Retinal pigment epithelial cell (primary cell): ENCODE measurements at regions not wholly inside any gene's neighbourhood (a gene's known extent, or its start where the extent isn't known, plus 50 kb on each side); places are given as distances from the start of the nearest gene placed in this dataset.

ENCODE experiments used
- DNase-seq: peaks from one replicate; pipeline ENCODE4 v3.0.0-alpha.2; 2010; ENCODE audit warnings: low read depth
- H3K4me3 ChIP-seq: 2 replicates; pipeline ENCODE4 v1.5.1; 2011; ENCODE audit warnings: mild to moderate bottlenecking, low read length, control low read depth, moderate library complexity
- TF ChIP-seq, protein P1 (sequence below): conservative IDR thresholded peaks from 2 replicates; pipeline ENCODE4 v1.5.1; 2011; ENCODE audit warnings: low read depth, low read length, control low read depth, inconsistent platforms

DNA sequence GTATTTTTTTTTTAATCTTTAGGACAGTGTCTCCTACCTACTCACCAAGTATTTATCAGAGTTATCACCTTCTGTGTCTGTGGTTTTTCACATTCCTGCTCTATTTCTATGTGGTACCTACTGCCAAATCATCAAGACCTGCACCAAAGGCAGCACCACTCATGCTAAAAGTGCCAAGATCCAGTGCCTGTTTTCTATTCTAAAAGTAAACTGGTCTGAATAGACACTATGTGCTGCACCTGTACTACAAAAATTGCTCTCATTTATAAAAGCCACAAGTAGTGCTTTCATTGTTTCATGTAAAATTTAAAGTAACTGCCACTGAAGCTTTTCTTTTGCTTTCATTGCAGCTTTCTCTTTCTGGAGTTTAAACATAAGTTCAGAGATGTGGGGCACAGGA lies 103.9 kb upstream of the GULP1 start:
- no peak for DNase-seq
- H3K4me3 ChIP-seq, result no peak overlapping the region
- TF ChIP-seq, protein P1, sequence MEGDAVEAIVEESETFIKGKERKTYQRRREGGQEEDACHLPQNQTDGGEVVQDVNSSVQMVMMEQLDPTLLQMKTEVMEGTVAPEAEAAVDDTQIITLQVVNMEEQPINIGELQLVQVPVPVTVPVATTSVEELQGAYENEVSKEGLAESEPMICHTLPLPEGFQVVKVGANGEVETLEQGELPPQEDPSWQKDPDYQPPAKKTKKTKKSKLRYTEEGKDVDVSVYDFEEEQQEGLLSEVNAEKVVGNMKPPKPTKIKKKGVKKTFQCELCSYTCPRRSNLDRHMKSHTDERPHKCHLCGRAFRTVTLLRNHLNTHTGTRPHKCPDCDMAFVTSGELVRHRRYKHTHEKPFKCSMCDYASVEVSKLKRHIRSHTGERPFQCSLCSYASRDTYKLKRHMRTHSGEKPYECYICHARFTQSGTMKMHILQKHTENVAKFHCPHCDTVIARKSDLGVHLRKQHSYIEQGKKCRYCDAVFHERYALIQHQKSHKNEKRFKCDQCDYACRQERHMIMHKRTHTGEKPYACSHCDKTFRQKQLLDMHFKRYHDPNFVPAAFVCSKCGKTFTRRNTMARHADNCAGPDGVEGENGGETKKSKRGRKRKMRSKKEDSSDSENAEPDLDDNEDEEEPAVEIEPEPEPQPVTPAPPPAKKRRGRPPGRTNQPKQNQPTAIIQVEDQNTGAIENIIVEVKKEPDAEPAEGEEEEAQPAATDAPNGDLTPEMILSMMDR, result no peak

DNA sequence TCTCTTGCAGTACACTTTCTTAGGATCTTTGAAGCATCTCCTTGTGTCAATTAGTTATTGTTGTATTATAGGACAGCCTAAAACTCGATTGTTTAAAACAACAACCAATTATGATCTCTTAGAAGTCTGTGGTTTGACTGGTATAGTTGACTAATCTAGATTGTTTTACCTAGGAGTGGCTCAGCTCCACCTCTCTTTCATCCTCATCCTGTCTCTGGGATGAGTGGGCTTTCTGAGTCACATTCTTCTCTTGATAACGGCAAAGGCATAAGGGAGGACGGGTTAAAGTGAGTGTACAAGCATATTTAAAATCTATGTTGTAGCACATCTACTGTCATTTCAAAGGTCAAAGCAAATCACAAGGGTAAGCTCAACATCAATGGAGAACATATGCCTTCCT lies 102.3 kb upstream of the GULP1 start:
- TF ChIP-seq, protein P1, result no peak
- H3K4me3 ChIP-seq, result no peak overlapping the region
- no peak for DNase-seq

- no peak for DNase-seq
- TF ChIP-seq, protein P1, result no peak
- H3K4me3 ChIP-seq, result no peak overlapping the region
These were observed 98.4 kb upstream of the GULP1 start for GRCh38 chr2:188193230-188193629.

- no peak for DNase-seq
- TF ChIP-seq, protein P1, result no peak
- no peak overlapping the region for H3K4me3 ChIP-seq
These were observed 95.2 kb upstream of the GULP1 start for GRCh38 chr2:188196343-188197008.

GRCh38 chr2:188199716-188200128 lies 92.0 kb upstream of the GULP1 start:
- TF ChIP-seq, protein P1, result no peak
- DNase-seq, result peak; percentile 81
- H3K4me3 ChIP-seq, result no peak overlapping the region

GRCh38 chr2:188201639-188202038 lies 90.0 kb upstream of the GULP1 start:
- no peak overlapping the region for H3K4me3 ChIP-seq
- TF ChIP-seq, protein P1, result no peak
- no peak for DNase-seq

DNA sequence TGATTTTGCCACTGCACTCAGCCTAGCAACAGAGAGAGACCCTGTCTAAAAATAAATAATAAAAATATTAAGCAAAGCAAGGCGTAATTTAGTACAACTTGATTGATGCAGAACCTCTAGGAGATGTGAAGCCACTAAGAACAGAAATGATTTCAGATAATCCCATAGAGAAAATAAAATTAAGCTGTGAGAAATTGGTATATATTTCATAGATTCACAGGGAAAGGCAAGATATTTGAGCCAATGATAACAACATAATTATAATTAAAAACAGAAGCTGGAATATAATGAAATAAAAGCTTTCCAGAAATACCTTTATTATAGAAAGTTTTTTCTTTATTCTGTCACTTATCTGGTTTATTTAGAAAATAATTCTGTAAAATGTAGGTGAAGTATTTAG lies 88.9 kb upstream of the GULP1 start:
- no peak overlapping the region for H3K4me3 ChIP-seq
- no peak for DNase-seq
- TF ChIP-seq, protein P1, result no peak
